ENCODE measurements at regions not wholly inside any gene's neighbourhood (a gene's known extent, or its start where the extent isn't known, plus 50 kb on each side); places are given as distances from the start of the nearest gene placed in this dataset.

GRCh38 chr1:105934806-105935205, 1121.7 kb upstream of the PRMT6 start:
- no peak for DNase-seq

GRCh38 chr1:105964879-105965278, 1091.6 kb upstream of the PRMT6 start:
- DNase-seq = no peak

GRCh38 chr1:105997516-105997915, 1059.0 kb upstream of the PRMT6 start:
- no peak for DNase-seq

GRCh38 chr1:106022312-106022902, 1034.1 kb upstream of the PRMT6 start:
- DNase-seq = peak; percentile 8

GRCh38 chr1:106027871-106028270, 1028.6 kb upstream of the PRMT6 start:
- DNase-seq = no peak

GRCh38 chr1:106037526-106037925, 1018.9 kb upstream of the PRMT6 start:
- DNase-seq = no peak

- DNase-seq = no peak
These were observed 1018.2 kb upstream of the PRMT6 start for GRCh38 chr1:106038260-106038659.

- no peak for DNase-seq
These were observed 1012.5 kb upstream of the PRMT6 start for GRCh38 chr1:106043971-106044370.

GRCh38 chr1:106047210-106047609, 1009.3 kb upstream of the PRMT6 start:
- DNase-seq = no peak

GRCh38 chr1:106049595-106049994, 1006.9 kb upstream of the PRMT6 start:
- DNase-seq = no peak

- DNase-seq = no peak
These were observed 1000.6 kb upstream of the PRMT6 start for GRCh38 chr1:106055855-106056254.

GRCh38 chr1:106061586-106062495, 994.6 kb upstream of the PRMT6 start:
- DNase-seq = no peak

GRCh38 chr1:106063510-106063909, 993.0 kb upstream of the PRMT6 start:
- DNase-seq = no peak

GRCh38 chr1:106072909-106073600, 983.4 kb upstream of the PRMT6 start:
- no peak for DNase-seq

GRCh38 chr1:106080608-106081325, 975.7 kb upstream of the PRMT6 start:
- no peak for DNase-seq

GRCh38 chr1:106111044-106111443, 945.4 kb upstream of the PRMT6 start:
- DNase-seq = no peak

GRCh38 chr1:106113851-106114250, 942.6 kb upstream of the PRMT6 start:
- DNase-seq = no peak

- DNase-seq = no peak
These were observed 935.7 kb upstream of the PRMT6 start for GRCh38 chr1:106120789-106121188.

GRCh38 chr1:106121728-106122127, 934.7 kb upstream of the PRMT6 start:
- no peak for DNase-seq

- no peak for DNase-seq
These were observed 921.9 kb upstream of the PRMT6 start for GRCh38 chr1:106134561-106134960.

- no peak for DNase-seq
These were observed 883.4 kb upstream of the PRMT6 start for GRCh38 chr1:106173101-106173500.

GRCh38 chr1:106178791-106179190, 877.7 kb upstream of the PRMT6 start:
- no peak for DNase-seq

GRCh38 chr1:106181866-106182265, 874.6 kb upstream of the PRMT6 start:
- no peak for DNase-seq
